Fibroblast of lung (primary cell): ENCODE measurements at regions not wholly inside any gene's neighbourhood (a gene's known extent, or its start where the extent isn't known, plus 50 kb on each side); places are given as distances from the start of the nearest gene placed in this dataset.

Experiments used
- DNase-seq, 2 donors: peaks; one replicate each; pipeline versions ENCODE4 v3.0.0 to v3.0.0-alpha.2; 2010; ENCODE audit warnings: low read depth in 2 of 2
- H2AFZ ChIP-seq: 2 replicates; pipeline ENCODE4 v1.5.1; 2012; ENCODE audit warnings: low read length, control low read depth, inconsistent platforms
- H3K27ac ChIP-seq: 2 replicates; pipeline ENCODE4 v1.5.1; 2011; ENCODE audit warnings: low read length, control low read depth; ENCODE audit not compliant: insufficient read depth
- H3K27me3 ChIP-seq: 2 replicates; pipeline ENCODE4 v1.5.1; 2011; ENCODE audit warnings: mild to moderate bottlenecking, low read length; ENCODE audit not compliant: control insufficient read depth, insufficient read depth
- H3K36me3 ChIP-seq: 2 replicates; pipeline ENCODE4 v1.5.1; 2011; ENCODE audit warnings: low read length; ENCODE audit not compliant: control insufficient read depth, insufficient read depth
- H3K4me1 ChIP-seq: 2 replicates; pipeline ENCODE4 v1.5.1; 2011; ENCODE audit warnings: low read length; ENCODE audit not compliant: control insufficient read depth, insufficient read depth; ENCODE audit errors: extremely low read depth
- H3K4me2 ChIP-seq: 2 replicates; pipeline ENCODE4 v1.5.1; 2011; ENCODE audit warnings: low read length, control low read depth; ENCODE audit not compliant: insufficient read depth; ENCODE audit errors: extremely low read depth
- H3K4me3 ChIP-seq, 4 experiments: fragments of 200-600 bp in 1 of 4; sonication (generic) in 1 of 4; replicated peaks in 1 of 4; 2 replicates each; pipeline ENCODE4 v1.5.1; 2011 to 2016; ENCODE audit warnings: low read length in 4 of 4, low read depth in 3 of 4, mild to moderate bottlenecking in 3 of 4, control low read depth in 2 of 4, inconsistent platforms in 1 of 4, mixed read lengths in 1 of 4; ENCODE audit not compliant: insufficient read depth in 1 of 4; ENCODE audit errors: control extremely low read depth in 1 of 4
- H3K79me2 ChIP-seq: 2 replicates; pipeline ENCODE4 v1.5.1; 2012; ENCODE audit warnings: mild to moderate bottlenecking, low read length, inconsistent platforms; ENCODE audit not compliant: control insufficient read depth, insufficient read depth
- H3K9ac ChIP-seq: 2 replicates; pipeline ENCODE4 v1.5.1; 2011; ENCODE audit warnings: mild to moderate bottlenecking, low read length, control low read depth; ENCODE audit not compliant: insufficient read depth
- H3K9me3 ChIP-seq: 2 replicates; pipeline ENCODE4 v1.5.1; 2012; ENCODE audit warnings: low read depth, low read length; ENCODE audit not compliant: control insufficient read depth, insufficient read depth
- H4K20me1 ChIP-seq: 2 replicates; pipeline ENCODE4 v1.5.1; 2011; ENCODE audit warnings: low read length; ENCODE audit not compliant: control insufficient read depth, insufficient read depth; ENCODE audit errors: extremely low read depth
- EZH2 ChIP-seq: IDR thresholded peaks from 2 replicates; pipeline ENCODE4 v1.5.1; 2012; ENCODE audit warnings: low read length, control low read depth, mild to moderate bottlenecking; ENCODE audit errors: missing control alignments
- TF ChIP-seq, protein P1 (sequence below), 2 donors: IDR thresholded peaks in 1 of 2; conservative IDR thresholded peaks in 1 of 2; 1 replicate in 1 of 2; 2 replicates in 1 of 2; pipeline ENCODE4 v1.5.1; 2011 to 2012; ENCODE audit warnings: low read length in 2 of 2, control low read depth in 1 of 2, inconsistent platforms in 1 of 2, low read depth in 1 of 2, mild to moderate bottlenecking in 1 of 2

DNA sequence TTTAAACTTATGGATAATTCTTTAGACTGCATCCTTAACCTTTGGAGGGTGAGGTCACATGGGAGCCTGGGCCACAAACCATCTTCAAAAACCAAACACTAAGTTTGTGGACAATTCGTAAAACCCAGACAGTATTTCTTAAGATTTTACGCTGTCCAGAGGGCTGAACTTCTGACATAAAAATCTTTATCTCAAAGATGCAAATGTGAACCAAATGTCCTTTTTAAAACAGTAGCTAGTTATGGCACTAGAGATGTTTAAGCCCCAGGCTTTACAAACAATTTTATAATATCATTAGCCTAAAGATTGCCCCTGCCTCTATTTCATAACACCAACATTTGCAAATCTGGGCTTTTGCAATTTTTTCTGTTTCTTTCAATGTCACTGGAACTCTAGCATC lies 287.2 kb downstream of the SATB1 start:
- H3K27ac ChIP-seq = no peak overlapping the region
- no peak overlapping the region for H3K9ac ChIP-seq
- no peaks in the 10 kb centered on the region for H3K4me1 ChIP-seq
- H3K36me3 ChIP-seq = no peaks in the 10 kb centered on the region
- H2AFZ ChIP-seq = no peak overlapping the region
- no peak overlapping the region for H3K4me3 ChIP-seq
- TF ChIP-seq, protein P1, sequence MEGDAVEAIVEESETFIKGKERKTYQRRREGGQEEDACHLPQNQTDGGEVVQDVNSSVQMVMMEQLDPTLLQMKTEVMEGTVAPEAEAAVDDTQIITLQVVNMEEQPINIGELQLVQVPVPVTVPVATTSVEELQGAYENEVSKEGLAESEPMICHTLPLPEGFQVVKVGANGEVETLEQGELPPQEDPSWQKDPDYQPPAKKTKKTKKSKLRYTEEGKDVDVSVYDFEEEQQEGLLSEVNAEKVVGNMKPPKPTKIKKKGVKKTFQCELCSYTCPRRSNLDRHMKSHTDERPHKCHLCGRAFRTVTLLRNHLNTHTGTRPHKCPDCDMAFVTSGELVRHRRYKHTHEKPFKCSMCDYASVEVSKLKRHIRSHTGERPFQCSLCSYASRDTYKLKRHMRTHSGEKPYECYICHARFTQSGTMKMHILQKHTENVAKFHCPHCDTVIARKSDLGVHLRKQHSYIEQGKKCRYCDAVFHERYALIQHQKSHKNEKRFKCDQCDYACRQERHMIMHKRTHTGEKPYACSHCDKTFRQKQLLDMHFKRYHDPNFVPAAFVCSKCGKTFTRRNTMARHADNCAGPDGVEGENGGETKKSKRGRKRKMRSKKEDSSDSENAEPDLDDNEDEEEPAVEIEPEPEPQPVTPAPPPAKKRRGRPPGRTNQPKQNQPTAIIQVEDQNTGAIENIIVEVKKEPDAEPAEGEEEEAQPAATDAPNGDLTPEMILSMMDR (conservative IDR thresholded peaks at IDR 0.05 in 1 of 2, IDR thresholded peaks at IDR 0.05 in 1 of 2; ENCODE audit: low read depth in 1 of 2, low read length in 2 of 2) = no peak
- no peak for TF ChIP-seq EZH2
- no peak for DNase-seq
- H3K27me3 ChIP-seq = no peaks in the 10 kb centered on the region
- H3K9me3 ChIP-seq = no peaks in the 10 kb centered on the region
- no peaks in the 10 kb centered on the region for H3K79me2 ChIP-seq
- no peaks in the 10 kb centered on the region for H4K20me1 ChIP-seq
- no peak overlapping the region for H3K4me2 ChIP-seq

DNA sequence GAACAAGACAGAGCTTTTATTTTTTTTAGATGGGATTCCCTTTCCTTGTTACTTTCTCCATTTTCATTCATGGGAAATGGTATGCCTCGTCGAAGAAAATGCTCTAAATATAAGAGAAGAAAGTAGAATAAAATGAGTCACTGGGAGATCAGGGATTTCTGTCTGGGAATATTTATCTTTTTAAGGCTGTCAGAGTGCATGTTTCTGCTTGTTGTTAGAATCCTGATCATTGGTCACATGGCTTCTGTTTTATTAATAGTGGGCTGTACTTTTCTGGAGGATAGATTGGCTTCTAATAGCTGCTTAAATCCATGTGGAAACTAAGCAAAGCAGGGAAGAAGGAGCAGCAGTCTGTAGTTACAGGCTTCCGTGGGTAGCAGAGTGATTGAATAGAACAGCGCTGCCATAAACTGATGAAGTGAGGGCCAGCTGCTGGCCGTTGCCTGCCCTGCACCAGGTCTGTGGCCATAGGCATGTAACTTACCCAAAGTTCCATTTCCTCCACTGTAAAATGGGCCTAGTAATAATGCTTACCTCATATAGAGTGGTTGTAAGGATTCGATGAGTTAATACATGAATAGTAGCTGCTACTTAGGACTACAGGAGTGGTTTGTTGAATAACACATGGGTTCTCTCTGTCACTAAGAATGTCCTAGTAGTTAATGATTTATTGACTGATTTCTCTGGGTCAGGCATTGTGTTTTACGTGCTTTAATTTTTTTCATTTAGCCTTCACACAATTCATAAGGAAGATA lies 289.9 kb downstream of the SATB1 start:
- Histone ChIP-seq H3K9ac (no peak overlapping the region), H3K4me2 (no peak overlapping the region), H2AFZ (peak overlapping the region; percentile 15)

DNA sequence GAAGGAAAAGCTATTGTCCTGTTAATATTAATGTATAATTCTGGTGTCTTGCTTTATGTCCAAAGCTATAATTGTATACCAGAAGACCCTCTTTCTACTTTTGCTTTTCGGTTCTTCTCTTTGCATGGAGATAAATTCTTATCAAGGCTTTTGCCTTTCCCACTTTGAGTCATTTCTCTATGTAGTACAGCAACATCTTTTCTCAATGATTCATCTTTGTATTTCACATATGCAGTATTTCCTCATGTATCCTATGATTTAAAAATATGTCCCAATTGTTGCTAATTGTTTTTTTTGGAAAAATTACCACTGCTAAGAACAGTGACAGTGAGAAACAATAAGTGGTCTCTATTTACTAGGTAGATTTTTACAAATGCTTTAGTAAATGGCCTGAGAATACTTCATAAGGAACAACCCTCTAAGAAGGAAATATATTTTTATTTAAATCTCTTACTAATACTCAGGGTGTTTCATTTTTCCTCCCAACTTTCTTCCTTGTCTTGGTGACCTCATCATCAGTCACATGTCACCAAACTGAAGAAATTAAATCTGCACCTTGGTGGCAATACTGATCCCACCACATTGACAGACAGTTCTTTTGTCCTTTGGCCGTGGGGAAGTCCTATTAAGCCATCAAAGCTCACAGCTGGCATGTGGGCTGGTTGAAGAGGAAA lies 290.6 kb downstream of the SATB1 start:
- no peaks in the 10 kb centered on the region for H3K4me1 ChIP-seq
- H3K4me3 ChIP-seq = no peak overlapping the region
- no peaks in the 10 kb centered on the region for H3K9me3 ChIP-seq
- H3K9ac ChIP-seq = no peak overlapping the region
- no peaks in the 10 kb centered on the region for H3K79me2 ChIP-seq
- TF ChIP-seq, protein P1 (conservative IDR thresholded peaks at IDR 0.05 in 1 of 2, IDR thresholded peaks at IDR 0.05 in 1 of 2; ENCODE audit: low read depth in 1 of 2, low read length in 2 of 2) = no peak
- TF ChIP-seq EZH2 = no peak
- no peaks in the 10 kb centered on the region for H4K20me1 ChIP-seq
- no peaks in the 10 kb centered on the region for H3K27me3 ChIP-seq
- peak overlapping the region; percentile 9 for H3K27ac ChIP-seq
- DNase-seq = peak; percentile 66 to 77
- no peak overlapping the region for H3K4me2 ChIP-seq
- no peaks in the 10 kb centered on the region for H3K36me3 ChIP-seq
- H2AFZ ChIP-seq = no peak overlapping the region

More for the DNA sequence above, 289.9 kb downstream of the SATB1 start:
- Histone ChIP-seq H4K20me1 (no peaks in the 10 kb centered on the region), H3K4me1 (no peaks in the 10 kb centered on the region), H3K36me3 (no peaks in the 10 kb centered on the region), H3K4me3 (no peak overlapping the region), H3K9me3 (no peaks in the 10 kb centered on the region), H3K79me2 (no peaks in the 10 kb centered on the region), H3K27ac (peak overlapping the region; percentile 9), H3K27me3 (no peaks in the 10 kb centered on the region)
- TF ChIP-seq, protein P1 (conservative IDR thresholded peaks at IDR 0.05 in 1 of 2, IDR thresholded peaks at IDR 0.05 in 1 of 2; ENCODE audit: low read depth in 1 of 2, low read length in 2 of 2) = no peak
- no peak for TF ChIP-seq EZH2
- DNase-seq = peak; percentile 19 to 39
